GM12875 (cell line): ENCODE measurements at regions not wholly inside any gene's neighbourhood (a gene's known extent, or its start where the extent isn't known, plus 50 kb on each side); places are given as distances from the start of the nearest gene placed in this dataset.

ENCODE experiments used
- H3K4me3 ChIP-seq: one replicate; pipeline ENCODE4 v1.5.1; 2011; ENCODE audit warnings: low read depth, low read length, control low read depth
- TF ChIP-seq, protein P1 (sequence below): IDR thresholded peaks from 2 replicates; pipeline ENCODE4 v1.5.1; 2011; ENCODE audit warnings: low read depth, mild to moderate bottlenecking, control low read depth, inconsistent platforms, low read length, moderate library complexity, borderline replicate concordance; ENCODE audit not compliant: insufficient read depth

DNA sequence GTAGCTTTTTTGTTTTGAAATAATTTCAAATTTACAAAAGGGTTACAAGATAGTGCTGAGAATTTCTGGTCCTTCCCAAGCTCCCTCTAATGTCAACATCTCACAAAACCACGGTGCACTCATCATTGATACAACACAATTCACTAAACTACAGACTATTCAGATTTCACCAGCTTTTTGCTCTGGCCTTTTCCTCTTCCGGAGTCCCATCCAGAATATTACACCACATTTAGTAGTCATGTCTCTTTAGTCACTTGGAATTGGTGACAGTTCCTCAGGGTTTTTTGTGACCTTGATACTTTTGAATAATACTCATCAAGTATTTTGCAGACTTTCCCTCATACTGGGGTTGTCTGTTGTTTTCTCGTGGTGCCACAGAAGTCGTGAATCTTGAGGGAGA lies 484.0 kb downstream of the GADD45G start:
- TF ChIP-seq, protein P1, sequence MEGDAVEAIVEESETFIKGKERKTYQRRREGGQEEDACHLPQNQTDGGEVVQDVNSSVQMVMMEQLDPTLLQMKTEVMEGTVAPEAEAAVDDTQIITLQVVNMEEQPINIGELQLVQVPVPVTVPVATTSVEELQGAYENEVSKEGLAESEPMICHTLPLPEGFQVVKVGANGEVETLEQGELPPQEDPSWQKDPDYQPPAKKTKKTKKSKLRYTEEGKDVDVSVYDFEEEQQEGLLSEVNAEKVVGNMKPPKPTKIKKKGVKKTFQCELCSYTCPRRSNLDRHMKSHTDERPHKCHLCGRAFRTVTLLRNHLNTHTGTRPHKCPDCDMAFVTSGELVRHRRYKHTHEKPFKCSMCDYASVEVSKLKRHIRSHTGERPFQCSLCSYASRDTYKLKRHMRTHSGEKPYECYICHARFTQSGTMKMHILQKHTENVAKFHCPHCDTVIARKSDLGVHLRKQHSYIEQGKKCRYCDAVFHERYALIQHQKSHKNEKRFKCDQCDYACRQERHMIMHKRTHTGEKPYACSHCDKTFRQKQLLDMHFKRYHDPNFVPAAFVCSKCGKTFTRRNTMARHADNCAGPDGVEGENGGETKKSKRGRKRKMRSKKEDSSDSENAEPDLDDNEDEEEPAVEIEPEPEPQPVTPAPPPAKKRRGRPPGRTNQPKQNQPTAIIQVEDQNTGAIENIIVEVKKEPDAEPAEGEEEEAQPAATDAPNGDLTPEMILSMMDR: no peak
- H3K4me3 ChIP-seq: no peak overlapping the region

DNA sequence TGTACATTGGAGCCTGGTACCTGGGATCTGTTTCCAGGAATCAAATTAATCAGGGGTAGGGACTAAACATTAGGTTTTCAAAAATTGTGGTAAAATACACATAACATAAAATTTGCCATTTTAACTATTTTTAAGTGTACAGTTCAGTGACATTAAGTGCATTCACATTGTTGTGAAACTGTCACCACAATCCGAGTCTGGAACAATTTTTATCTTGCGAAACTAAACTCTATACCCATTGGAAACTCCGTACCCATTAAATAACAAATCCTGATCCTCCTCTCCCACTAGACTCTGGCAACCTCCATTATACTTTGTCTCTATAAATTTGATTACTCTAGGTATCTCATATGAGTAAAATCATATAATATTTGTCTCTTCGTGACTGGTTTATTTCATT lies 486.2 kb downstream of the GADD45G start:
- no peak overlapping the region for H3K4me3 ChIP-seq
- TF ChIP-seq, protein P1: no peak

DNA sequence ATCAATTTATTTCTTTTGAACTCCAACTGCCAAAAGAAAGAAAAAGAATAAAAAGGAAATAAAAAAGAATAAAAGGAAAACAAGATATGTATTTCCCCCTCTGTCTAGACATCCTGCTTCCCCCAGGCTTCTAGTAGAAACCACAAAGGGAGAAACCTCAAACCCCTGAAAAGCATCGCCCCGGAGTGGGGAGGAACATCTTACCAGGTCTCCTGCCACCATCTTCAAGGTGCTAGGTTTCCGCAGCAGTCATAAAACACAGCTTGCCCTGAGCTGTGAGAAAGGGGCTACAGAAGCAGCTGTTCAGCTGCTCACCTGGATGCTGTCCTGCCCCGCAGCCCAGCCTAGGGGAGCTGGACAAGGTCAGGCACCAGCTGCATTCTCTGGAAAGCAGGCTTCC lies 487.7 kb downstream of the GADD45G start:
- TF ChIP-seq, protein P1: no peak
- no peak overlapping the region for H3K4me3 ChIP-seq

DNA sequence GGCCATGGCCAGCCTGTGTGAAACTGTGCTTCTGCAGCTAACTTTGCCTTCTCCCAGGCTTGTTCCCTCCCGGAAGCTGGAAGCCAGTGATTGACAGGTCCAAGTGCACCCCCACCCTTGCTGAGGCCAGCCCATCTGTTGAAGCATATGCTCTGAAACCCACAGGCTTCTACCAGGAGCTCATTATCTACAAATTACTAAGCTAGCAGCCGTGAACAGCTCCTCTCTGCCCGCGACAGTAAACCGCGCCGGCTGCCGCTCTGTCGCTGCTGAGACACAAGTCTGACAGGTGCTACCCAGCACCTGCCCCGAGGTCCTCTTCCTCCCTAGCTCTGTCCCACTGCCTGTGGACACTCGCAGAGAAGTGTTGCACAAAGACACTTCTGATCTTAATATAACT lies 490.9 kb downstream of the GADD45G start:
- H3K4me3 ChIP-seq: no peak overlapping the region
- TF ChIP-seq, protein P1: no peak

DNA sequence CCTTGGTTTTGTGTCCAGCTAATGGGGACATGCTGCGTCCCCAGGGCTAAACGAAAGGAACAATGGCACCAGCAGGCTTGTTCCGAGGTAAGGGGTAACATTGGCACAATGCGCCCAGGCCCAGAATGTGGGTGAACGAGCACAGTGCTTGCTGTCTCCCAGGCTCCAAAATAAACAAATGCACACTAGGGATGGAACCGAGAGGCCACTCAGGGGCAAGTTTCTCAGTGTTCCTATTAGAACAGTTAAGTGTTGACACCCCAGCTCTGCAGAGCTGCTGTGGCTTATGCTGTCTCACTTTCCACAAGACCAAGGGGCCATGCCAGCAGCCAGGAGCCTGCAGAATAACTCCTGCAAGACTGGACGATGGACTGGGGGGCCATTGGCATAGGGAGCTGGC lies 492.4 kb downstream of the GADD45G start:
- TF ChIP-seq, protein P1: no peak
- H3K4me3 ChIP-seq: no peak overlapping the region

DNA sequence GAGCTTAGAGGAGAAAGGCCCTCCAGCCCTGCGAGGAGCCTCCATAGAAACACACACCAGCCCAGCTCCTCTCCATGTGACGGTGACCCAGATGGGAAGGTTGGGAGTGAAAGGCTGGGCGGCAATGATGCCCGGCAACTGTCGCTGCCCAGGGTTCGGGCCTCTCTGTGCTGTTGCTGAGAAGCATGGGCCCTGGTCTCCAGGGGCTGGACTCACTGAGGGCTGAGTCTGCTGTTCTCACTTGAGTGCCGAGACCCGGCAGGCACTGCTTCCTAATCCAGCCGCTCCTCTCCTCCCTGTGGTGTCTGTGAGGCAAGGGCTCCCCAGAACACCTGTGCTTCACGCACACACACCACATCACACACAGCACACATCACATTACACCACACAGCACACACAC lies 493.6 kb downstream of the GADD45G start:
- TF ChIP-seq, protein P1: no peak
- H3K4me3 ChIP-seq: no peak overlapping the region

DNA sequence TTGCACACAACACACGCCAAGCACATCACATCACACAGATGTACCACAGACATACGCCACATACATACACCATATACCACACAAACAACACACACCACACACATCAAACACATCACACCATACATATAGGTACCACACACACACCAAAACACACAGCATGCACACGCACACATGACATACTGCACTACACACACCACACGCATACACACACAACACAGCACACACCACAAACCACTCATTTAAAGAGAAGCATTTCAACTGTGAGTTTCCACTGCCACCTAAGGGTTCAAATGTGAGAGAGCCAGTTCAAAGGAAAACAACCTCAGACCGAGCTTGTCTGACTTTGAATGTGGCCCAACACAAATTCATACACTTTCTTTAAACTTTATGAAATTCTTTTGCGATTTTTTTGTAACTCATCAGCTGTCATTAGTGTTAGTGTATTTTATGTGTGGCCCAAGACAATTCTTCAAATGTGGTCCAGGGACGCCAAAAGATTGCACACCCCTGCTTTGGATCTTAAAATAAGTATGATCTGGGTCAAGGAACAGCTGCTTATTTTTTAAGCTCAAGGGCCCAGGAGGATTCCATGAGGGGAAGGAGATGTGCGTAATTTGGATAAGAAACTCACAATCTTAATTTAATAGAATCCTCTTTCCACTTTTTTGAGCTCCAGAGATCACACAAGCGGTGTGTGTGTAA lies 494.6 kb downstream of the GADD45G start:
- TF ChIP-seq, protein P1: peak; percentile 36; the same call in 1 of the 2 replicates
- no peak overlapping the region for H3K4me3 ChIP-seq
